AG04449 (cell line): ENCODE measurements at regions not wholly inside any gene's neighbourhood (a gene's known extent, or its start where the extent isn't known, plus 50 kb on each side); places are given as distances from the start of the nearest gene placed in this dataset.
"Not testable (repeated sequence)": the region's sequence is repeated elsewhere in the genome, so short reads cannot be mapped to it uniquely, and the experiment has no call there.

Source experiments
- CTCF ChIA-PET: fragments of 350-600 bp; formaldehyde crosslinking; extraction: SDS; loops from one replicate; lab custom pipeline; 2021; ENCODE audit warnings: antibody characterized with exemption; lab: Yijun Ruan, JAX
- POLR2A ChIA-PET: fragments of 400-600, 350-600 bp; formaldehyde crosslinking; extraction: SDS; loops from one replicate; lab custom pipeline; 2020; ENCODE audit warnings: antibody characterized with exemption, inconsistent platforms; lab: Yijun Ruan, JAX
- DNase-seq: peaks from one replicate; pipeline ENCODE4 v3.0.0-alpha.2; 2010; ENCODE audit warnings: low read depth, low spot score
- H3K4me3 ChIP-seq: 2 replicates; pipeline ENCODE4 v1.5.1; 2011; ENCODE audit warnings: low read depth, mild to moderate bottlenecking, control low read depth, low read length
- CTCF ChIP-seq: IDR thresholded peaks from one replicate; pipeline ENCODE4 v1.5.1; 2011; ENCODE audit warnings: mild to moderate bottlenecking, moderate library complexity, low read length, control low read depth, inconsistent platforms; ENCODE audit not compliant: insufficient read depth; ENCODE audit errors: missing control alignments

- no peak overlapping the region for H3K4me3 ChIP-seq
- ChIA-PET CTCF (no interaction called here), POLR2A (no interaction called here)
- no peak for TF ChIP-seq CTCF
- DNase-seq = no peak
Observed at GRCh38 chr6:140376209-140376608, 1001.8 kb upstream of the CITED2 start.

- POLR2A ChIA-PET, CTCF ChIA-PET, H3K4me3 ChIP-seq, DNase-seq: not testable (repeated sequence)
Observed at GRCh38 chr6:140373728-140374127, 999.3 kb upstream of the CITED2 start.

- no peak for DNase-seq
- H3K4me3 ChIP-seq = no peak overlapping the region
- no peak for TF ChIP-seq CTCF
- CTCF ChIA-PET = no interaction called here
- POLR2A ChIA-PET = no interaction called here
Observed at GRCh38 chr6:140372064-140372463, 997.6 kb upstream of the CITED2 start.

GRCh38 chr6:140370976-140371870 lies 996.8 kb upstream of the CITED2 start:
- POLR2A ChIA-PET = no interaction called here
- CTCF ChIA-PET = no interaction called here

GRCh38 chr6:140370441-140370840 lies 996.0 kb upstream of the CITED2 start:
- H3K4me3 ChIP-seq = no peak overlapping the region
- TF ChIP-seq CTCF = no peak
- no peak for DNase-seq
- ChIA-PET CTCF (no interaction called here), POLR2A (no interaction called here)

More at GRCh38 chr6:140370976-140371870, 996.8 kb upstream of the CITED2 start:
- no peak for TF ChIP-seq CTCF
- DNase-seq = no peak
- no peak overlapping the region for H3K4me3 ChIP-seq

- POLR2A ChIA-PET = no interaction called here
- no peak for DNase-seq
- CTCF ChIA-PET = no interaction called here
Observed at GRCh38 chr6:140366991-140367390, 992.5 kb upstream of the CITED2 start.

More at GRCh38 chr6:140366991-140367390, 992.5 kb upstream of the CITED2 start:
- no peak overlapping the region for H3K4me3 ChIP-seq
- TF ChIP-seq CTCF = no peak
